Esophagus mucosa (tissue), 1 donor: ENCODE measurements at regions not wholly inside any gene's neighbourhood (a gene's known extent, or its start where the extent isn't known, plus 50 kb on each side); places are given as distances from the start of the nearest gene placed in this dataset.

Experiments used
- ATAC-seq: fragments of 200-7000 bp; cut with Tn5 transposase; one replicate; pipeline ENCODE4 v1.9.1; 2020
- donor health status: DM: yes; HTN: yes; CAD: no.

- no peak for ATAC-seq
Measured at GRCh38 chr6:94367316-94367715, 948.0 kb upstream of the EPHA7 start.

GRCh38 chr6:94362061-94362864 lies 942.9 kb upstream of the EPHA7 start:
- peak; percentile 36 for ATAC-seq

- ATAC-seq, result no peak
Measured at GRCh38 chr6:94361304-94362060, 942.1 kb upstream of the EPHA7 start.

GRCh38 chr6:94357381-94357980 lies 938.1 kb upstream of the EPHA7 start:
- no peak for ATAC-seq

- no peak for ATAC-seq
Measured at GRCh38 chr6:94350833-94351232, 931.5 kb upstream of the EPHA7 start.

- no peak for ATAC-seq
Measured at GRCh38 chr6:94349227-94349626, 929.9 kb upstream of the EPHA7 start.

GRCh38 chr6:94344866-94345265 lies 925.5 kb upstream of the EPHA7 start:
- no peak for ATAC-seq

- no peak for ATAC-seq
Measured at GRCh38 chr6:94341173-94341572, 921.8 kb upstream of the EPHA7 start.

GRCh38 chr6:94323853-94324252 lies 904.5 kb upstream of the EPHA7 start:
- ATAC-seq, result no peak

- ATAC-seq, result no peak
Measured at GRCh38 chr6:94300424-94301144, 881.2 kb upstream of the EPHA7 start.

GRCh38 chr6:94289131-94289530 lies 869.8 kb upstream of the EPHA7 start:
- no peak for ATAC-seq

GRCh38 chr6:94278146-94278545 lies 858.8 kb upstream of the EPHA7 start:
- no peak for ATAC-seq

- no peak for ATAC-seq
Measured at GRCh38 chr6:94272327-94272726, 853.0 kb upstream of the EPHA7 start.

- no peak for ATAC-seq
Measured at GRCh38 chr6:94270091-94270948, 851.0 kb upstream of the EPHA7 start.

GRCh38 chr6:94269256-94269655 lies 849.9 kb upstream of the EPHA7 start:
- ATAC-seq, result no peak

- no peak for ATAC-seq
Measured at GRCh38 chr6:94260765-94261164, 841.4 kb upstream of the EPHA7 start.

- no peak for ATAC-seq
Measured at GRCh38 chr6:94254689-94255088, 835.3 kb upstream of the EPHA7 start.

GRCh38 chr6:94251878-94252277 lies 832.5 kb upstream of the EPHA7 start:
- no peak for ATAC-seq

GRCh38 chr6:94245395-94245794 lies 826.0 kb upstream of the EPHA7 start:
- no peak for ATAC-seq

GRCh38 chr6:94238868-94239267 lies 819.5 kb upstream of the EPHA7 start:
- no peak for ATAC-seq

- ATAC-seq, result no peak
Measured at GRCh38 chr6:94227741-94228140, 808.4 kb upstream of the EPHA7 start.

GRCh38 chr6:94217836-94218235 lies 798.5 kb upstream of the EPHA7 start:
- ATAC-seq, result no peak
